Endodermal cell (in vitro differentiated cells): ENCODE measurements at regions not wholly inside any gene's neighbourhood (a gene's known extent, or its start where the extent isn't known, plus 50 kb on each side); places are given as distances from the start of the nearest gene placed in this dataset.

ENCODE experiments used
- DNase-seq: peaks from one replicate; pipeline ENCODE4 v3.0.0-alpha.2; 2017
- H3K27ac ChIP-seq: 2 replicates; pipeline ENCODE4 v1.5.1; 2013; ENCODE audit warnings: mild to moderate bottlenecking, low read depth, low read length, moderate library complexity
- H3K27me3 ChIP-seq: 2 replicates; pipeline ENCODE4 v1.6.1; 2013; ENCODE audit warnings: mild to moderate bottlenecking, low read length, moderate library complexity; ENCODE audit not compliant: insufficient read depth, control insufficient read depth, poor library complexity, severe bottlenecking
- H3K36me3 ChIP-seq: 2 replicates; pipeline ENCODE4 v1.7.0; 2013; ENCODE audit warnings: mild to moderate bottlenecking, low read length, moderate library complexity; ENCODE audit not compliant: control insufficient read depth, insufficient read depth
- H3K4me1 ChIP-seq: one replicate; pipeline ENCODE4 v1.7.0; 2013; ENCODE audit warnings: low read length; ENCODE audit not compliant: control insufficient read depth, insufficient read depth
- H3K4me3 ChIP-seq: 2 replicates; pipeline ENCODE4 v1.5.1; 2013; ENCODE audit warnings: mild to moderate bottlenecking, low read length, moderate library complexity
- H3K9ac ChIP-seq: 2 replicates; pipeline ENCODE4 v1.6.1; 2013; ENCODE audit warnings: mild to moderate bottlenecking, low read length, moderate library complexity; ENCODE audit not compliant: poor library complexity, severe bottlenecking; ENCODE audit errors: extremely low read depth
- H3K9me3 ChIP-seq: 2 replicates; pipeline ENCODE4 v1.6.1; 2013; ENCODE audit warnings: mild to moderate bottlenecking, low read length, moderate library complexity; ENCODE audit not compliant: control insufficient read depth
- H3K27ac Mint-ChIP-seq: 2 replicates; pipeline ENCODE4 v1.8.0; 2020; ENCODE audit warnings: mixed read lengths
- H3K27me3 Mint-ChIP-seq: 2 replicates; pipeline ENCODE4 v1.8.0; 2021; ENCODE audit warnings: mild to moderate bottlenecking, mixed read lengths; ENCODE audit not compliant: insufficient read depth
- H3K36me3 Mint-ChIP-seq: 2 replicates; pipeline ENCODE4 v1.8.0; 2020; ENCODE audit warnings: low read depth, mixed read lengths
- H3K4me1 Mint-ChIP-seq: 2 replicates; pipeline ENCODE4 v1.8.0; 2020; ENCODE audit warnings: mixed read lengths
- H3K4me3 Mint-ChIP-seq: 2 replicates; pipeline ENCODE4 v1.8.0; 2020; ENCODE audit warnings: mild to moderate bottlenecking, moderate library complexity, mixed read lengths
- H3K9me3 Mint-ChIP-seq: 2 replicates; pipeline ENCODE4 v1.8.0; 2020; ENCODE audit warnings: mild to moderate bottlenecking, mixed read lengths
- CTCF ChIP-seq: fragments of 200-600 bp; sonication (generic); conservative IDR thresholded peaks from 2 replicates; pipeline ENCODE4 v1.5.0; 2021; ENCODE audit warnings: antibody characterized with exemption, mild to moderate bottlenecking
- WGBS, 2 experiments: methylation state at CpG; one replicate each; pipeline versions ENCODE4 v1.1.5 to v1.1.7; 2013; ENCODE audit warnings: missing lambda C conversion rate in 2 of 2, mixed read lengths in 1 of 2; ENCODE audit not compliant: insufficient coverage in 1 of 2, insufficient read length in 1 of 2; 5-methylcytosine and 5-hydroxymethylcytosine counted together

GRCh38 chr14:62102349-62102725 lies 340.1 kb downstream of the SNAPC1 start:
- Histone ChIP-seq H3K9ac (no peak overlapping the region), H3K27ac (no peak overlapping the region), H3K27me3 (no peaks in the 10 kb centered on the region), H3K4me3 (no peak overlapping the region), H3K36me3 (no peaks in the 10 kb centered on the region), H3K4me1 (peaks cover 11% of the 10 kb centered on the region), H3K9me3 (no peaks in the 10 kb centered on the region)
- 94 to 100% methylated on average over 2 of the region's 3 CpGs for WGBS, 2 experiments
- Mint-ChIP-seq H3K27ac (no peak overlapping the region), H3K4me1 (peaks cover 20% of the 10 kb centered on the region), H3K27me3 (peaks cover 6% of the 10 kb centered on the region), H3K4me3 (no peak overlapping the region), H3K36me3 (no peaks in the 10 kb centered on the region), H3K9me3 (no peaks in the 10 kb centered on the region)
- DNase-seq: no peak
- no peak for TF ChIP-seq CTCF

- no peaks in the 10 kb centered on the region for H3K27me3 ChIP-seq
- WGBS, 2 experiments: 95% methylated on average over 4 of the region's 4 CpGs; no CpG with 5 or more reads in 1 of the 2 experiments
- no peak overlapping the region for H3K4me3 ChIP-seq
- Mint-ChIP-seq H3K9me3 (no peaks in the 10 kb centered on the region), H3K36me3 (no peaks in the 10 kb centered on the region), H3K27me3 (peaks cover 6% of the 10 kb centered on the region), H3K27ac (no peak overlapping the region), H3K4me3 (no peak overlapping the region), H3K4me1 (peaks cover 8% of the 10 kb centered on the region)
- H3K9ac ChIP-seq: no peak overlapping the region
- H3K36me3 ChIP-seq: no peaks in the 10 kb centered on the region
- H3K9me3 ChIP-seq: no peaks in the 10 kb centered on the region
- no peak overlapping the region for H3K27ac ChIP-seq
- no peak for DNase-seq
- no peak for TF ChIP-seq CTCF
- H3K4me1 ChIP-seq: peaks cover 2% of the 10 kb centered on the region
Observed at GRCh38 chr14:62103464-62103863, 341.2 kb downstream of the SNAPC1 start.

GRCh38 chr14:62110941-62111340 lies 348.7 kb downstream of the SNAPC1 start:
- Mint-ChIP-seq H3K9me3 (no peaks in the 10 kb centered on the region), H3K4me1 (no peaks in the 10 kb centered on the region), H3K4me3 (no peak overlapping the region), H3K27ac (no peak overlapping the region), H3K36me3 (no peaks in the 10 kb centered on the region), H3K27me3 (peaks cover 29% of the 10 kb centered on the region)
- Histone ChIP-seq H3K27me3 (peaks cover 29% of the 10 kb centered on the region), H3K9me3 (no peaks in the 10 kb centered on the region), H3K27ac (no peak overlapping the region), H3K9ac (no peak overlapping the region), H3K4me3 (no peak overlapping the region), H3K36me3 (no peaks in the 10 kb centered on the region), H3K4me1 (no peaks in the 10 kb centered on the region)
- no peak for TF ChIP-seq CTCF
- DNase-seq: no peak
